ENCODE measurements at regions not wholly inside any gene's neighbourhood (a gene's known extent, or its start where the extent isn't known, plus 50 kb on each side); places are given as distances from the start of the nearest gene placed in this dataset.

DNA sequence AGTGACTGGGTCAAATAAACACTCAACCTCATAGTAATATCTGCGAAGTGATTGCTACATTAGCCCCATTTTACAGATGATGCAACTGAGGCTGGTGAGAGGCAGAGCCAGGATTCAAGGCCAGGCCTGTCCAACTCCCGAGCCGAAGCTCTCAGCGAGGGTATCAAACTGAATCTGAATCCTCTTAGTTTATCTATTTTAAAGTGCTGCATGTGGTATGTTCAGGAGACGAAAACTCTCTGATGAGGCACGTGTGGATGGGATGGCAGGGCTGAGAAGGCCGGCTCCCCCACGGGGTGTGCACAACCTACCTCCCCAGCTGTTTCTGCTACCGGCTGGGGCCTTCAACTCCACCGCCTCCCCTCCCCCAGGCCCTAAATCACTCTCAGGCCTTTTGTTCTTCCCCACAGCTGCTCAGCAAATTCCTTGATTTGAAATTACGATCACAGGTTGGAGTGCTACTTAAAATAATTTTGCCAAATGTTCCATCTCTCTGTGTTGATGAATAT is 171.8 kb downstream of the TOMM20 start (continued):
- TF ChIP-seq, protein P1, sequence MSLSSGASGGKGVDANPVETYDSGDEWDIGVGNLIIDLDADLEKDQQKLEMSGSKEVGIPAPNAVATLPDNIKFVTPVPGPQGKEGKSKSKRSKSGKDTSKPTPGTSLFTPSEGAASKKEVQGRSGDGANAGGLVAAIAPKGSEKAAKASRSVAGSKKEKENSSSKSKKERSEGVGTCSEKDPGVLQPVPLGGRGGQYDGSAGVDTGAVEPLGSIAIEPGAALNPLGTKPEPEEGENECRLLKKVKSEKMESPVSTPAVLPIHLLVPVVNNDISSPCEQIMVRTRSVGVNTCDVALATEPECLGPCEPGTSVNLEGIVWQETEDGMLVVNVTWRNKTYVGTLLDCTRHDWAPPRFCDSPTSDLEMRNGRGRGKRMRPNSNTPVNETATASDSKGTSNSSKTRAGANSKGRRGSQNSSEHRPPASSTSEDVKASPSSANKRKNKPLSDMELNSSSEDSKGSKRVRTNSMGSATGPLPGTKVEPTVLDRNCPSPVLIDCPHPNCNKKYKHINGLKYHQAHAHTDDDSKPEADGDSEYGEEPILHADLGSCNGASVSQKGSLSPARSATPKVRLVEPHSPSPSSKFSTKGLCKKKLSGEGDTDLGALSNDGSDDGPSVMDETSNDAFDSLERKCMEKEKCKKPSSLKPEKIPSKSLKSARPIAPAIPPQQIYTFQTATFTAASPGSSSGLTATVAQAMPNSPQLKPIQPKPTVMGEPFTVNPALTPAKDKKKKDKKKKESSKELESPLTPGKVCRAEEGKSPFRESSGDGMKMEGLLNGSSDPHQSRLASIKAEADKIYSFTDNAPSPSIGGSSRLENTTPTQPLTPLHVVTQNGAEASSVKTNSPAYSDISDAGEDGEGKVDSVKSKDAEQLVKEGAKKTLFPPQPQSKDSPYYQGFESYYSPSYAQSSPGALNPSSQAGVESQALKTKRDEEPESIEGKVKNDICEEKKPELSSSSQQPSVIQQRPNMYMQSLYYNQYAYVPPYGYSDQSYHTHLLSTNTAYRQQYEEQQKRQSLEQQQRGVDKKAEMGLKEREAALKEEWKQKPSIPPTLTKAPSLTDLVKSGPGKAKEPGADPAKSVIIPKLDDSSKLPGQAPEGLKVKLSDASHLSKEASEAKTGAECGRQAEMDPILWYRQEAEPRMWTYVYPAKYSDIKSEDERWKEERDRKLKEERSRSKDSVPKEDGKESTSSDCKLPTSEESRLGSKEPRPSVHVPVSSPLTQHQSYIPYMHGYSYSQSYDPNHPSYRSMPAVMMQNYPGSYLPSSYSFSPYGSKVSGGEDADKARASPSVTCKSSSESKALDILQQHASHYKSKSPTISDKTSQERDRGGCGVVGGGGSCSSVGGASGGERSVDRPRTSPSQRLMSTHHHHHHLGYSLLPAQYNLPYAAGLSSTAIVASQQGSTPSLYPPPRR (CRISPR knock-in tag; IDR thresholded peaks at IDR 0.05; ENCODE audit: borderline replicate concordance) = no peak
- TF ChIP-seq ZMYM3 (CRISPR knock-in tag; IDR thresholded peaks at IDR 0.05) = peak; percentile 99
- peak; percentile 36; the same call in 1 of the 2 replicates for TF ChIP-seq ZFY (CRISPR knock-in tag; IDR thresholded peaks at IDR 0.05)
- 0 out of 2 replicates have a peak, but pooled peaks have one; percentile 8 for TF ChIP-seq SIN3A (IDR thresholded peaks at IDR 0.05; ENCODE audit: borderline replicate concordance, low read depth, low read length)
- no peak for TF ChIP-seq GATA4 (IDR thresholded peaks at IDR 0.05; ENCODE audit: borderline replicate concordance, low read depth)
- TF ChIP-seq SRSF9 (IDR thresholded peaks at IDR 0.05; ENCODE audit: borderline replicate concordance, insufficient read depth, low read depth, low read length, poor library complexity, severe bottlenecking) = no peak
- TF ChIP-seq ZNF776 (CRISPR knock-in tag; IDR thresholded peaks at IDR 0.05) = no peak
- TF ChIP-seq NCOA1 (CRISPR knock-in tag; IDR thresholded peaks at IDR 0.05) = no peak
- TF ChIP-seq, protein P2, sequence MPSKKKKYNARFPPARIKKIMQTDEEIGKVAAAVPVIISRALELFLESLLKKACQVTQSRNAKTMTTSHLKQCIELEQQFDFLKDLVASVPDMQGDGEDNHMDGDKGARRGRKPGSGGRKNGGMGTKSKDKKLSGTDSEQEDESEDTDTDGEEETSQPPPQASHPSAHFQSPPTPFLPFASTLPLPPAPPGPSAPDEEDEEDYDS (CRISPR knock-in tag; IDR thresholded peaks at IDR 0.05) = no peak
- no peak for TF ChIP-seq FOXO1 (CRISPR knock-in tag; IDR thresholded peaks at IDR 0.05)
- no peak for TF ChIP-seq ZNF317 (CRISPR knock-in tag; IDR thresholded peaks at IDR 0.05)
- TF ChIP-seq GLI4 (CRISPR knock-in tag; IDR thresholded peaks at IDR 0.05; ENCODE audit: borderline replicate concordance) = no peak
- 0 out of 2 replicates have a peak, but pooled peaks have one; percentile 71 for TF ChIP-seq ZNF709 (CRISPR knock-in tag; IDR thresholded peaks at IDR 0.05)
- no peak; the same call in 1 of the 2 replicates for TF ChIP-seq MXD3 (CRISPR knock-in tag; IDR thresholded peaks at IDR 0.05)
- no peak for TF ChIP-seq TEAD2 (CRISPR knock-in tag; IDR thresholded peaks at IDR 0.05)
- no peak for TF ChIP-seq THAP11 (CRISPR knock-in tag; IDR thresholded peaks at IDR 0.05)
- TF ChIP-seq RELA (CRISPR knock-in tag; IDR thresholded peaks at IDR 0.05) = no peak
- no peak for TF ChIP-seq ZNF761 (CRISPR knock-in tag; conservative IDR thresholded peaks at IDR 0.05)
- TF ChIP-seq ZNF850 (CRISPR knock-in tag; conservative IDR thresholded peaks at IDR 0.05) = no peak
- no peak; the same call in 1 of the 2 replicates for TF ChIP-seq ZNF232 (CRISPR knock-in tag; IDR thresholded peaks at IDR 0.05; ENCODE audit: borderline replicate concordance)
- no peak for TF ChIP-seq ZNF329 (CRISPR knock-in tag; IDR thresholded peaks at IDR 0.05; ENCODE audit: low read depth)
- no peak for TF ChIP-seq RXRA (CRISPR knock-in tag; IDR thresholded peaks at IDR 0.05)
- no peak for TF ChIP-seq TBX2 (CRISPR knock-in tag; IDR thresholded peaks at IDR 0.05; ENCODE audit: borderline replicate concordance)
- no peak for TF ChIP-seq ZNF562 (CRISPR knock-in tag; IDR thresholded peaks at IDR 0.05; ENCODE audit: borderline replicate concordance)
- TF ChIP-seq ETS1 (CRISPR knock-in tag; IDR thresholded peaks at IDR 0.05) = no peak
